WTC11 (cell line): ENCODE measurements at regions not wholly inside any gene's neighbourhood (a gene's known extent, or its start where the extent isn't known, plus 50 kb on each side); places are given as distances from the start of the nearest gene placed in this dataset.

ENCODE experiments used
- ATAC-seq: fragments of 200-7000 bp; cut with Tn5 transposase; 2 replicates; pipeline ENCODE4 v1.10.0; 2021; ENCODE audit warnings: mild to moderate bottlenecking, moderate library complexity
- CTCF ChIA-PET: fragments of 300-600 bp; sonication (Branson Sonifier 250); formaldehyde crosslinking; loops from one replicate; lab custom pipeline; 2021; ENCODE audit warnings: antibody characterized with exemption; lab: Charles Lee
- POLR2A ChIA-PET: fragments of 350-600 bp; sonication (Branson Sonifier 250); formaldehyde crosslinking; loops from one replicate; lab custom pipeline; 2021; ENCODE audit warnings: antibody characterized with exemption; lab: Charles Lee
- DNase-seq: peaks from one replicate; pipeline ENCODE4 v3.0.0; 2021; ENCODE audit warnings: low spot score
- H3K27ac Mint-ChIP-seq: 2 replicates; pipeline ENCODE4 v1.8.0; 2021; ENCODE audit warnings: mixed read lengths
- H3K27me3 Mint-ChIP-seq: 2 replicates; pipeline ENCODE4 v1.8.0; 2021; ENCODE audit warnings: low read depth, mild to moderate bottlenecking, moderate library complexity, mixed read lengths
- H3K36me3 Mint-ChIP-seq: 2 replicates; pipeline ENCODE4 v1.8.0; 2021; ENCODE audit warnings: mixed read lengths
- H3K4me1 Mint-ChIP-seq: 2 replicates; pipeline ENCODE4 v1.8.0; 2022; ENCODE audit warnings: mixed read lengths
- H3K4me3 Mint-ChIP-seq: 2 replicates; pipeline ENCODE4 v1.8.0; 2021; ENCODE audit warnings: mild to moderate bottlenecking, moderate library complexity, mixed read lengths
- H3K9me3 Mint-ChIP-seq: 2 replicates; pipeline ENCODE4 v1.8.0; 2021; ENCODE audit warnings: mixed read lengths
- CREM ChIP-seq: sonication (generic); formaldehyde crosslinking; IDR thresholded peaks from 2 replicates; pipeline ENCODE4 v1.8.1; 2022; ENCODE audit warnings: mild to moderate bottlenecking, missing genetic modification reagents, moderate library complexity
- E2F1 ChIP-seq: sonication (generic); formaldehyde crosslinking; IDR thresholded peaks from 2 replicates; pipeline ENCODE4 v1.8.0; 2022; ENCODE audit warnings: mild to moderate bottlenecking, missing genetic modification reagents
- ESRRA ChIP-seq: sonication (generic); formaldehyde crosslinking; IDR thresholded peaks from 2 replicates; pipeline ENCODE4 v1.8.1; 2022; ENCODE audit warnings: mild to moderate bottlenecking, missing genetic modification reagents, borderline replicate concordance
- FOXK1 ChIP-seq: sonication (generic); formaldehyde crosslinking; IDR thresholded peaks from 2 replicates; pipeline ENCODE4 v1.8.0; 2022; ENCODE audit warnings: mild to moderate bottlenecking, moderate library complexity, missing genetic modification reagents
- GRHL2 ChIP-seq: fragments of 250-450 bp; sonication (Bioruptor Pico); IDR thresholded peaks from 2 replicates; pipeline ENCODE4 v1.8.0; 2022; ENCODE audit warnings: mild to moderate bottlenecking, moderate library complexity; ENCODE audit not compliant: insufficient replicate concordance, severe bottlenecking
- MAX ChIP-seq: sonication (generic); formaldehyde crosslinking; IDR thresholded peaks from 2 replicates; pipeline ENCODE4 v1.8.0; 2022; ENCODE audit warnings: mild to moderate bottlenecking, missing genetic modification reagents
- MYBL2 ChIP-seq: sonication (generic); formaldehyde crosslinking; IDR thresholded peaks from 2 replicates; pipeline ENCODE4 v1.8.1; 2023; ENCODE audit warnings: mild to moderate bottlenecking, moderate library complexity, missing genetic modification reagents
- NFATC4 ChIP-seq: fragments of 250-450 bp; sonication (Bioruptor Pico); IDR thresholded peaks from 2 replicates; pipeline ENCODE4 v1.9.0; 2021; ENCODE audit warnings: mild to moderate bottlenecking
- NR2C2 ChIP-seq: sonication (generic); formaldehyde crosslinking; IDR thresholded peaks from 2 replicates; pipeline ENCODE4 v1.8.0; 2022; ENCODE audit warnings: mild to moderate bottlenecking, missing genetic modification reagents
- PRRX2 ChIP-seq: fragments of 250-450 bp; sonication (Bioruptor Pico); IDR thresholded peaks from 2 replicates; pipeline ENCODE4 v1.8.0; 2021; ENCODE audit warnings: mild to moderate bottlenecking
- RORB ChIP-seq: fragments of 250-450 bp; sonication (Bioruptor Pico); IDR thresholded peaks from 2 replicates; pipeline ENCODE4 v1.9.0; 2021; ENCODE audit warnings: mild to moderate bottlenecking
- TP53 ChIP-seq: sonication (generic); formaldehyde crosslinking; IDR thresholded peaks from 2 replicates; pipeline ENCODE4 v1.8.1; 2023; ENCODE audit warnings: mild to moderate bottlenecking, missing genetic modification reagents
- ZNF121 ChIP-seq: sonication (generic); formaldehyde crosslinking; IDR thresholded peaks from 2 replicates; pipeline ENCODE4 v1.8.0; 2023; ENCODE audit warnings: missing genetic modification reagents
- ZNF317 ChIP-seq: sonication (generic); formaldehyde crosslinking; IDR thresholded peaks from 2 replicates; pipeline ENCODE4 v1.8.1; 2023; ENCODE audit warnings: low read depth, mild to moderate bottlenecking, moderate library complexity, missing genetic modification reagents, borderline replicate concordance
- ZNF425 ChIP-seq: fragments of 250-450 bp; sonication (Bioruptor Pico); conservative IDR thresholded peaks from 2 replicates; pipeline ENCODE4 v1.9.0; 2021; ENCODE audit warnings: mild to moderate bottlenecking
- ZNF532 ChIP-seq: fragments of 250-450 bp; sonication (Bioruptor Pico); IDR thresholded peaks from 2 replicates; pipeline ENCODE4 v1.9.0; 2021; ENCODE audit warnings: mild to moderate bottlenecking, borderline replicate concordance
- TF ChIP-seq, protein P1 (sequence below): sonication (generic); formaldehyde crosslinking; conservative IDR thresholded peaks from 2 replicates; pipeline ENCODE4 v1.8.1; 2022; ENCODE audit warnings: mild to moderate bottlenecking, missing genetic modification reagents
- TF ChIP-seq, protein P2 (sequence below): sonication (generic); formaldehyde crosslinking; IDR thresholded peaks from 2 replicates; pipeline ENCODE4 v1.8.1; 2022; ENCODE audit warnings: low read depth, missing genetic modification reagents, borderline replicate concordance
- TF ChIP-seq, protein P3 (sequence below): fragments of 250-450 bp; sonication (Bioruptor Pico); IDR thresholded peaks from 2 replicates; pipeline ENCODE4 v1.8.0; 2021; ENCODE audit warnings: mild to moderate bottlenecking

GRCh38 chr5:159619826-159620225 lies 289.5 kb upstream of the IL12B start:
- ATAC-seq: peak; percentile 50
- TF ChIP-seq, protein P1, sequence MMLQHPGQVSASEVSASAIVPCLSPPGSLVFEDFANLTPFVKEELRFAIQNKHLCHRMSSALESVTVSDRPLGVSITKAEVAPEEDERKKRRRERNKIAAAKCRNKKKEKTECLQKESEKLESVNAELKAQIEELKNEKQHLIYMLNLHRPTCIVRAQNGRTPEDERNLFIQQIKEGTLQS (CRISPR knock-in tag): no peak
- TF ChIP-seq GRHL2 (CRISPR knock-in tag): no peak
- TF ChIP-seq NR2C2: no peak
- TF ChIP-seq NFATC4 (CRISPR knock-in tag): no peak
- no peak for TF ChIP-seq ZNF121 (CRISPR knock-in tag)
- TF ChIP-seq FOXK1 (CRISPR knock-in tag): no peak
- no peak for TF ChIP-seq ZNF532 (CRISPR knock-in tag)
- no peak for TF ChIP-seq TP53 (CRISPR knock-in tag)
- TF ChIP-seq MYBL2 (CRISPR knock-in tag): no peak
- no peak for TF ChIP-seq E2F1 (CRISPR knock-in tag)
- no peak for TF ChIP-seq ZNF317 (CRISPR knock-in tag)
- TF ChIP-seq CREM (CRISPR knock-in tag): no peak
- no peak for TF ChIP-seq PRRX2 (CRISPR knock-in tag)
- TF ChIP-seq, all 79 proteins: peak for 0
- Mint-ChIP-seq H3K4me3 (no peak overlapping the region), H3K27ac (0 out of 2 replicates have a peak overlapping the region, but pooled peaks have one; percentile 21), H3K36me3 (peaks cover 9% of the 10 kb centered on the region), H3K9me3 (peaks cover 14% of the 10 kb centered on the region), H3K27me3 (peaks cover 4% of the 10 kb centered on the region; the same call in 1 of the 2 replicates), H3K4me1 (peaks cover 34% of the 10 kb centered on the region)
- POLR2A ChIA-PET: no interaction called here
- CTCF ChIA-PET: interaction anchor here (2.0 kb wide), 1 partner anchor 368 kb away, joined by 7 read pairs; no protein-coding TSS in a partner anchor
- no peak for DNase-seq

DNA sequence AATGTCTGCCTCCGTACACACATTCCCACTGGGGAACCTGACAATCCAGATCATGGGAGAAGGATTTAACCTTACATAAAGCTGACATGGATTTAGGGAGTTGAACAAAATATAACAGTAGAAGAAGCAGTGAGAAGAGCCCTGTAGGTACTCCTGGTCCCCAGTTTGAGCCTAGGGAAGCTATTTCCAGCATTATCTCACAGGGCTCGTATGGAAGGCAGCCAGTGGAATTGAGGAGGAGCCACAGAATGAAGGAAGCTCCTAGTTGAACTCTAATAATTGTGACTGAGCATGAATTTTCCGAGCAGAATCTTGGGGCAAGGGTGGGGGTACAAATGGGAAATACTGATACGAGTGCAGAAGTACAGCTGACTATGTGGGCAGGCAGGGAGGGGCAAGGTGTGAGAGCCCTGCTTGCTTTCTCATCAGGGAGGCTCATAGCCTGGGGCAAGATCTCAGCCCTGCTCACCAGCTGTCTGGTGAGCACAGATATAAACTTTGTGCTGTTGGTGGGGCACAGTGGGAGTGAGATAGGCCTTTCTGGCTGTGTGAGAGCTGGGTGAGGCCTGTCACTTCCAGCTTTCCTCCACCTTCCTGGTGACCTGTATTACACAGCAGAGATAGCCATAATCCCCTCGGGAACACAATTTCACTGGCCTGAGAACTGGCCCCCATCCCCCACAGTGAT lies 290.7 kb upstream of the IL12B start:
- peaks cover 9% of the 10 kb centered on the region for H3K36me3 Mint-ChIP-seq
- DNase-seq: peak; percentile 18
- peaks cover 4% of the 10 kb centered on the region; the same call in 1 of the 2 replicates for H3K27me3 Mint-ChIP-seq
- ChIA-PET CTCF (interaction anchor here (1.1 kb wide), 1 partner anchor 179 kb away, joined by 3 read pairs; no protein-coding TSS in a partner anchor), POLR2A (no interaction called here)
- no peak overlapping the region for H3K4me3 Mint-ChIP-seq
- peaks cover 34% of the 10 kb centered on the region for H3K4me1 Mint-ChIP-seq
- peaks cover 21% of the 10 kb centered on the region for H3K9me3 Mint-ChIP-seq
- H3K27ac Mint-ChIP-seq: no peak overlapping the region
- TF ChIP-seq NR2C2: no peak
- no peak for TF ChIP-seq ZNF425 (CRISPR knock-in tag)
- TF ChIP-seq, protein P2, sequence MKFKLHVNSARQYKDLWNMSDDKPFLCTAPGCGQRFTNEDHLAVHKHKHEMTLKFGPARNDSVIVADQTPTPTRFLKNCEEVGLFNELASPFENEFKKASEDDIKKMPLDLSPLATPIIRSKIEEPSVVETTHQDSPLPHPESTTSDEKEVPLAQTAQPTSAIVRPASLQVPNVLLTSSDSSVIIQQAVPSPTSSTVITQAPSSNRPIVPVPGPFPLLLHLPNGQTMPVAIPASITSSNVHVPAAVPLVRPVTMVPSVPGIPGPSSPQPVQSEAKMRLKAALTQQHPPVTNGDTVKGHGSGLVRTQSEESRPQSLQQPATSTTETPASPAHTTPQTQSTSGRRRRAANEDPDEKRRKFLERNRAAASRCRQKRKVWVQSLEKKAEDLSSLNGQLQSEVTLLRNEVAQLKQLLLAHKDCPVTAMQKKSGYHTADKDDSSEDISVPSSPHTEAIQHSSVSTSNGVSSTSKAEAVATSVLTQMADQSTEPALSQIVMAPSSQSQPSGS (CRISPR knock-in tag): no peak
- TF ChIP-seq RORB (CRISPR knock-in tag): no peak
- TF ChIP-seq, protein P3, sequence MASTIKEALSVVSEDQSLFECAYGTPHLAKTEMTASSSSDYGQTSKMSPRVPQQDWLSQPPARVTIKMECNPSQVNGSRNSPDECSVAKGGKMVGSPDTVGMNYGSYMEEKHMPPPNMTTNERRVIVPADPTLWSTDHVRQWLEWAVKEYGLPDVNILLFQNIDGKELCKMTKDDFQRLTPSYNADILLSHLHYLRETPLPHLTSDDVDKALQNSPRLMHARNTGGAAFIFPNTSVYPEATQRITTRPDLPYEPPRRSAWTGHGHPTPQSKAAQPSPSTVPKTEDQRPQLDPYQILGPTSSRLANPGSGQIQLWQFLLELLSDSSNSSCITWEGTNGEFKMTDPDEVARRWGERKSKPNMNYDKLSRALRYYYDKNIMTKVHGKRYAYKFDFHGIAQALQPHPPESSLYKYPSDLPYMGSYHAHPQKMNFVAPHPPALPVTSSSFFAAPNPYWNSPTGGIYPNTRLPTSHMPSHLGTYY (CRISPR knock-in tag): no peak
- TF ChIP-seq ESRRA (CRISPR knock-in tag): no peak
- no peak for TF ChIP-seq MAX (CRISPR knock-in tag)
- peak; percentile 68 for ATAC-seq
